Ovary (tissue), 3 donors: ENCODE measurements at regions not wholly inside any gene's neighbourhood (a gene's known extent, or its start where the extent isn't known, plus 50 kb on each side); places are given as distances from the start of the nearest gene placed in this dataset.

Experiments
- EP300 ChIP-seq: sonication (generic); formaldehyde crosslinking; IDR thresholded peaks from one replicate; pipeline ENCODE4 v1.6.1; 2017; ENCODE audit warnings: antibody characterized with exemption
- POLR2A ChIP-seq: fragments of 450-650 bp; IDR thresholded peaks from one replicate; pipeline ENCODE4 v1.6.1; 2017; ENCODE audit warnings: antibody characterized with exemption, mild to moderate bottlenecking, moderate library complexity
- TF ChIP-seq, protein P1 (sequence below), 3 donors: fragments of 450-650 bp in 2 of 3; fragments of 200-600 bp in 1 of 3; IDR thresholded peaks; one replicate each; pipeline versions ENCODE4 v1.5.1 to v1.8.0; 2016 to 2022; ENCODE audit warnings: antibody characterized with exemption in 3 of 3, mild to moderate bottlenecking in 1 of 3
- donor health status: DM: no; HTN: no; CAD: no.

DNA sequence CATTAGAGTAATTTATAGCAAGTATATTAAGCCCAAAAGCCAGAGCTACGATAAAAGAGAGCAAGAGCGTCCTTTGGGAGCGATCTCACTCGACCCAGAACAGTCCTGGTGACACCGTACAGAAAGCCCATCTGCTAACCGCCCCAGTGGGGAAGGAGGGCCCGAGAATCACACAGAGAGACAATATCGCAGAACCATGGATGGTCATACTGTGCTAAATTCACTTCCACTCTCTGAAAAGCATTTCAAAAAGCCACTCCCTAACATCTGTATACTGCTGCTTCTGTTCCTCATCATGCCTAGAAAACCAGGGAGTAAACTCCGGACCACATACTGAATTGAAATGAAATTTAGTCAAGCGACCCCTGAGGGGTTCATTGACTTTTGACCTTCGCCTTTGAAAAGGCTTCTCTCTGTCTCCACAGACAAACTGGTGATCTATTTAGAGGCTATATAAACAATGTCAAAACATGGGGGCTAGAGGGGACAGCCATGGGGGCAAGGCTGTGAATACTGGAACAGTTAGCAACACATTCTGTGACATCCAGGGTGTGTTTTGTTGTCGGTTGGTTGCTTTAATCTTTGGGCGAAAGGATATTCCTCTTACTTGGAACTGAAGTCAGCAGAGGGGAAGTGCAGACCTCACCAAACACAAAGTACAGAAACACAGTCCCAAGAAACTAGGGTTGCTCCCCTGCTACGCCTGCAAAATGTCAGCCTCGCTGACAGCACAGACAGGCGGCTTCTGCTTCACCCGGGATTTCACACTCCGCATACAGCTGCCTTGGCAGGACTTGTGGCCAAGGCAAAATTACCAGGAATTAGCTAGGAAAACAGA lies 129.0 kb upstream of the RASGEF1B start:
- TF ChIP-seq, protein P1, sequence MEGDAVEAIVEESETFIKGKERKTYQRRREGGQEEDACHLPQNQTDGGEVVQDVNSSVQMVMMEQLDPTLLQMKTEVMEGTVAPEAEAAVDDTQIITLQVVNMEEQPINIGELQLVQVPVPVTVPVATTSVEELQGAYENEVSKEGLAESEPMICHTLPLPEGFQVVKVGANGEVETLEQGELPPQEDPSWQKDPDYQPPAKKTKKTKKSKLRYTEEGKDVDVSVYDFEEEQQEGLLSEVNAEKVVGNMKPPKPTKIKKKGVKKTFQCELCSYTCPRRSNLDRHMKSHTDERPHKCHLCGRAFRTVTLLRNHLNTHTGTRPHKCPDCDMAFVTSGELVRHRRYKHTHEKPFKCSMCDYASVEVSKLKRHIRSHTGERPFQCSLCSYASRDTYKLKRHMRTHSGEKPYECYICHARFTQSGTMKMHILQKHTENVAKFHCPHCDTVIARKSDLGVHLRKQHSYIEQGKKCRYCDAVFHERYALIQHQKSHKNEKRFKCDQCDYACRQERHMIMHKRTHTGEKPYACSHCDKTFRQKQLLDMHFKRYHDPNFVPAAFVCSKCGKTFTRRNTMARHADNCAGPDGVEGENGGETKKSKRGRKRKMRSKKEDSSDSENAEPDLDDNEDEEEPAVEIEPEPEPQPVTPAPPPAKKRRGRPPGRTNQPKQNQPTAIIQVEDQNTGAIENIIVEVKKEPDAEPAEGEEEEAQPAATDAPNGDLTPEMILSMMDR (IDR thresholded peaks at IDR 0.05), result no peak
- TF ChIP-seq POLR2A (no peak), EP300 (no peak)
